GM23338 (cell line): ENCODE measurements at regions not wholly inside any gene's neighbourhood (a gene's known extent, or its start where the extent isn't known, plus 50 kb on each side); places are given as distances from the start of the nearest gene placed in this dataset.

Experiments
- ATAC-seq: fragments of 200-7000 bp; cut with Tn5 transposase; 3 replicates; pipeline ENCODE4 v1.9.1; 2020
- DNase-seq: peaks from one replicate; pipeline ENCODE4 v3.0.0-alpha.2; 2015; ENCODE audit warnings: low spot score
- H2AFZ ChIP-seq: fragments of 200-600 bp; sonication (generic); 2 replicates; pipeline ENCODE4 v1.8.0; 2016; ENCODE audit warnings: antibody characterized with exemption, mild to moderate bottlenecking, moderate library complexity
- H3F3A ChIP-seq: fragments of 200-600 bp; sonication (generic); replicated peaks from 2 replicates; pipeline ENCODE4 v1.8.0; 2017; ENCODE audit warnings: antibody characterized with exemption, mixed run types, low read depth
- H3K27ac ChIP-seq: fragments of 200-600 bp; sonication (generic); 2 replicates; pipeline ENCODE4 v1.6.1; 2016; ENCODE audit warnings: low read depth
- H3K27me3 ChIP-seq: fragments of 200-600 bp; sonication (generic); 2 replicates; pipeline ENCODE4 v1.8.0; 2016; ENCODE audit warnings: mild to moderate bottlenecking, mixed run types, moderate library complexity; ENCODE audit not compliant: insufficient read depth
- H3K36me3 ChIP-seq: fragments of 200-600 bp; sonication (generic); 2 replicates; pipeline ENCODE4 v1.8.0; 2016; ENCODE audit warnings: mild to moderate bottlenecking; ENCODE audit not compliant: insufficient read depth
- H3K4me1 ChIP-seq: fragments of 200-600 bp; sonication (generic); 2 replicates; pipeline ENCODE4 v1.8.0; 2016; ENCODE audit warnings: mild to moderate bottlenecking, moderate library complexity; ENCODE audit not compliant: insufficient read depth
- H3K4me2 ChIP-seq: fragments of 200-600 bp; sonication (generic); 2 replicates; pipeline ENCODE4 v1.7.1; 2017; ENCODE audit warnings: mixed run types
- H3K4me3 ChIP-seq: fragments of 200-600 bp; sonication (generic); 2 replicates; pipeline ENCODE4 v1.6.1; 2016; ENCODE audit warnings: mixed run types
- H3K79me2 ChIP-seq: fragments of 200-600 bp; sonication (generic); replicated peaks from 2 replicates; pipeline ENCODE4 v1.8.0; 2017; ENCODE audit warnings: mild to moderate bottlenecking; ENCODE audit not compliant: insufficient read depth
- H3K9me2 ChIP-seq: fragments of 200-600 bp; sonication (generic); 2 replicates; pipeline ENCODE4 v1.8.0; 2017; ENCODE audit not compliant: insufficient read depth
- H4K20me1 ChIP-seq: fragments of 200-600 bp; sonication (generic); replicated peaks from 2 replicates; pipeline ENCODE4 v1.8.0; 2017; ENCODE audit warnings: mild to moderate bottlenecking; ENCODE audit not compliant: insufficient read depth
- H3K27ac Mint-ChIP-seq: 2 replicates; pipeline ENCODE4 v1.8.0; 2020; ENCODE audit warnings: inconsistent platforms, mild to moderate bottlenecking, moderate library complexity, mixed read lengths
- H3K27me3 Mint-ChIP-seq: 3 replicates; pipeline ENCODE4 v1.8.0; 2022; ENCODE audit warnings: low read depth, mild to moderate bottlenecking, moderate library complexity, mixed read lengths, inconsistent platforms; ENCODE audit not compliant: insufficient read depth, poor library complexity
- H3K36me3 Mint-ChIP-seq: 3 replicates; pipeline ENCODE4 v1.8.0; 2021; ENCODE audit warnings: low read depth, mild to moderate bottlenecking, inconsistent platforms, moderate library complexity, mixed read lengths
- H3K4me1 Mint-ChIP-seq: 3 replicates; pipeline ENCODE4 v1.8.0; 2020; ENCODE audit warnings: mild to moderate bottlenecking, inconsistent platforms, mixed read lengths
- H3K4me3 Mint-ChIP-seq: 3 replicates; pipeline ENCODE4 v1.8.0; 2021; ENCODE audit warnings: moderate library complexity, mild to moderate bottlenecking, inconsistent platforms, mixed read lengths
- H3K9me3 Mint-ChIP-seq: 3 replicates; pipeline ENCODE4 v1.8.0; 2020; ENCODE audit warnings: moderate library complexity, mild to moderate bottlenecking, inconsistent platforms, mixed read lengths
- CREB1 ChIP-seq: fragments of 250-450 bp; sonication (Bioruptor Pico); IDR thresholded peaks from 2 replicates; pipeline ENCODE4 v1.5.0; 2020; ENCODE audit warnings: low read depth, mild to moderate bottlenecking, moderate library complexity
- CTCF ChIP-seq, 2 experiments: fragments of 200-600 bp in 1 of 2; sonication (generic) in 1 of 2; conservative IDR thresholded peaks; 2 replicates each; pipeline versions ENCODE4 v1.5.1 to v1.6.1; 2016 to 2017; ENCODE audit warnings: antibody characterized with exemption in 2 of 2, low read depth in 2 of 2, mild to moderate bottlenecking in 2 of 2, moderate library complexity in 1 of 2
- ETS1 ChIP-seq: IDR thresholded peaks from 2 replicates; pipeline ENCODE4 v1.6.1; 2016; ENCODE audit warnings: antibody characterized with exemption
- EZH2 ChIP-seq: fragments of 200-600 bp; sonication (generic); IDR thresholded peaks from one replicate; pipeline ENCODE4 v1.8.0; 2017; ENCODE audit warnings: antibody characterized with exemption, mild to moderate bottlenecking, low read depth; ENCODE audit not compliant: unreplicated experiment
- EZH2phosphoT487 ChIP-seq: fragments of 200-600 bp; sonication (generic); IDR thresholded peaks from one replicate; pipeline ENCODE4 v1.8.1; 2018; ENCODE audit warnings: antibody characterized with exemption; ENCODE audit not compliant: unreplicated experiment
- JUNB ChIP-seq: IDR thresholded peaks from one replicate; pipeline ENCODE4 v1.6.1; 2016; ENCODE audit warnings: antibody characterized with exemption; ENCODE audit not compliant: unreplicated experiment
- NANOG ChIP-seq: IDR thresholded peaks from 2 replicates; pipeline ENCODE4 v1.6.1; 2016; ENCODE audit warnings: antibody characterized with exemption, borderline replicate concordance
- POLR2AphosphoS5 ChIP-seq: IDR thresholded peaks from 2 replicates; pipeline ENCODE4 v1.6.1; 2016; ENCODE audit warnings: antibody characterized with exemption, low read depth
- REST ChIP-seq: IDR thresholded peaks from one replicate; pipeline ENCODE4 v1.6.1; 2018; ENCODE audit warnings: antibody characterized with exemption; ENCODE audit not compliant: unreplicated experiment
- STAT1 ChIP-seq: IDR thresholded peaks from one replicate; pipeline ENCODE4 v1.6.1; 2016; ENCODE audit warnings: antibody characterized with exemption; ENCODE audit not compliant: unreplicated experiment
- ZNF114 ChIP-seq: fragments of 250-450 bp; sonication (Bioruptor Pico); IDR thresholded peaks from 2 replicates; pipeline ENCODE4 v1.5.0; 2020; ENCODE audit warnings: mild to moderate bottlenecking, moderate library complexity
- ZNF331 ChIP-seq: fragments of 250-450 bp; sonication (Bioruptor Pico); IDR thresholded peaks from 2 replicates; pipeline ENCODE4 v1.5.0; 2020; ENCODE audit warnings: low read depth, mild to moderate bottlenecking, moderate library complexity
- ZNF462 ChIP-seq: fragments of 250-450 bp; sonication (Bioruptor Pico); IDR thresholded peaks from 2 replicates; pipeline ENCODE4 v1.5.0; 2020; ENCODE audit warnings: mild to moderate bottlenecking, moderate library complexity

- Histone ChIP-seq H3K4me2 (no peak overlapping the region), H3K36me3 (no peaks in the 10 kb centered on the region), H3K9me2 (no peaks in the 10 kb centered on the region), H3K4me1 (no peaks in the 10 kb centered on the region), H3F3A (no peaks in the 10 kb centered on the region), H3K4me3 (no peak overlapping the region), H3K27ac (no peak overlapping the region), H2AFZ (no peak overlapping the region), H3K27me3 (no peaks in the 10 kb centered on the region), H4K20me1 (no peaks in the 10 kb centered on the region), H3K79me2 (no peaks in the 10 kb centered on the region)
- no peak overlapping the region for H3K27ac Mint-ChIP-seq
- DNase-seq (no peak), ATAC-seq (no peak)
- H3K9me3 Mint-ChIP-seq: no peaks in the 10 kb centered on the region
- H3K4me3 Mint-ChIP-seq: no peak overlapping the region
- H3K4me1 Mint-ChIP-seq: no peaks in the 10 kb centered on the region
- TF ChIP-seq CREB1 (CRISPR knock-in tag): no peak
- TF ChIP-seq POLR2AphosphoS5: no peak
- TF ChIP-seq REST: no peak
- TF ChIP-seq CTCF (conservative IDR thresholded peaks at IDR 0.05; ENCODE audit: low read depth in 2 of 2): no peak
- no peak for TF ChIP-seq EZH2phosphoT487
- no peak for TF ChIP-seq EZH2
- no peak for TF ChIP-seq ZNF331 (CRISPR knock-in tag)
- TF ChIP-seq ETS1: no peak
- TF ChIP-seq STAT1: no peak
- no peak for TF ChIP-seq NANOG
- no peak for TF ChIP-seq JUNB
- TF ChIP-seq ZNF114 (CRISPR knock-in tag): no peak
- no peak for TF ChIP-seq ZNF462 (CRISPR knock-in tag)
- no peaks in the 10 kb centered on the region for H3K36me3 Mint-ChIP-seq
- no peaks in the 10 kb centered on the region for H3K27me3 Mint-ChIP-seq
Measured at GRCh38 chr6:91141346-91141745, 554.5 kb upstream of the MAP3K7 start.
